Pancreas (tissue), 10 donors: ENCODE measurements at regions not wholly inside any gene's neighbourhood (a gene's known extent, or its start where the extent isn't known, plus 50 kb on each side); places are given as distances from the start of the nearest gene placed in this dataset.

Experiments
- ATAC-seq, 4 donors: fragments of 200-7000 bp; cut with Tn5 transposase; one replicate each; pipeline versions ENCODE4 v1.8.0 to v1.9.1; 2020; ENCODE audit warnings: mild to moderate bottlenecking in 4 of 4, moderate library complexity in 4 of 4
- DNase-seq, 6 donors: peaks; one replicate each; pipeline ENCODE4 v3.0.0-alpha.2; 2020
- FAIRE-seq: peaks from 2 replicates; lab custom pipeline; 2012; peaks lifted over from hg19 to GRCh38; lab: Jason Lieb, UNC
- H3K27ac ChIP-seq, 4 donors: fragments of 200-600 bp; sonication (generic); 1 replicate in 3 of 4; 2 replicates in 1 of 4; pipeline versions ENCODE4 v1.5.0 to v1.8.0; 2020
- H3K27me3 ChIP-seq, 4 donors: fragments of 200-600 bp; one replicate each; pipeline ENCODE4 v1.8.0; 2021
- H3K36me3 ChIP-seq, 3 donors: fragments of 200-600 bp; sonication (generic) in 1 of 3; one replicate each; pipeline versions ENCODE4 v1.5.0 to v1.8.0; 2020 to 2021
- H3K4me1 ChIP-seq, 3 donors: fragments of 200-600 bp; one replicate each; pipeline ENCODE4 v1.8.0; 2021
- H3K4me3 ChIP-seq, 4 donors: fragments of 200-600 bp; sonication (generic) in 2 of 4; one replicate each; pipeline versions ENCODE4 v1.5.0 to v1.8.0; 2020 to 2021
- H3K9me3 ChIP-seq, 4 donors: fragments of 200-600 bp; one replicate each; pipeline ENCODE4 v1.8.0; 2021
- WGBS, 2 donors: extraction: QIAGEN DNeasy Blood & Tissue Kit; methylation state at CpG; one replicate each; pipeline ENCODE4 v1.1.7; 2013; 5-methylcytosine and 5-hydroxymethylcytosine counted together
- intact Hi-C, 3 donors: fragments of 100-400 bp; cut with DNase I; formaldehyde crosslinking; loops; one replicate each; pipeline versions ENCODE4 v1.11.1 to v1.14.2; 2022
- TF ChIP-seq, protein P1 (sequence below), 4 donors: fragments of 200-600 bp; sonication (generic) in 3 of 4; IDR thresholded peaks; one replicate each; pipeline versions ENCODE4 v1.5.0 to v1.8.0; 2021; ENCODE audit warnings: antibody characterized with exemption in 4 of 4
- donor health status: healthy with polysubstance abuse.
- donor health status: DM: no; HTN: no; CAD: no; lungs with moderate emphysema.
- donor health status: DM: no; HTN: no; CAD: no.
- donor health status: control.
- donor health status: control.
- donor health status: Bipolar disorder and iron deficiency.
- donor health status: DM: yes; HTN: yes; CAD: no.
- donor health status: DM: no; HTN: no; CAD: no.
- donor health status: DM: no; HTN: no; CAD: no.
- donor health status: DM: yes; HTN: yes; CAD: no.

- Histone ChIP-seq H3K36me3 (no peaks in the 10 kb centered on the region), H3K27ac (peak overlapping the region in 1 of 4 donors; percentile 4), H3K27me3 (no peaks in the 10 kb centered on the region), H3K9me3 (no peaks in the 10 kb centered on the region), H3K4me3 (no peak overlapping the region), H3K4me1 (peaks cover 11 to 30% (median 17%) of the 10 kb centered on the region in 3 donors)
- 87 to 94% methylated on average over 7 of the region's 7 CpGs for WGBS, 2 donors
- intact Hi-C loops = no loop called here
- ATAC-seq (no peak), FAIRE-seq (no peak), DNase-seq (no peak)
- TF ChIP-seq, protein P1, sequence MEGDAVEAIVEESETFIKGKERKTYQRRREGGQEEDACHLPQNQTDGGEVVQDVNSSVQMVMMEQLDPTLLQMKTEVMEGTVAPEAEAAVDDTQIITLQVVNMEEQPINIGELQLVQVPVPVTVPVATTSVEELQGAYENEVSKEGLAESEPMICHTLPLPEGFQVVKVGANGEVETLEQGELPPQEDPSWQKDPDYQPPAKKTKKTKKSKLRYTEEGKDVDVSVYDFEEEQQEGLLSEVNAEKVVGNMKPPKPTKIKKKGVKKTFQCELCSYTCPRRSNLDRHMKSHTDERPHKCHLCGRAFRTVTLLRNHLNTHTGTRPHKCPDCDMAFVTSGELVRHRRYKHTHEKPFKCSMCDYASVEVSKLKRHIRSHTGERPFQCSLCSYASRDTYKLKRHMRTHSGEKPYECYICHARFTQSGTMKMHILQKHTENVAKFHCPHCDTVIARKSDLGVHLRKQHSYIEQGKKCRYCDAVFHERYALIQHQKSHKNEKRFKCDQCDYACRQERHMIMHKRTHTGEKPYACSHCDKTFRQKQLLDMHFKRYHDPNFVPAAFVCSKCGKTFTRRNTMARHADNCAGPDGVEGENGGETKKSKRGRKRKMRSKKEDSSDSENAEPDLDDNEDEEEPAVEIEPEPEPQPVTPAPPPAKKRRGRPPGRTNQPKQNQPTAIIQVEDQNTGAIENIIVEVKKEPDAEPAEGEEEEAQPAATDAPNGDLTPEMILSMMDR (IDR thresholded peaks at IDR 0.05) = no peak
Observed at GRCh38 chr1:228863776-228864175, 128.5 kb downstream of the RHOU start.

GRCh38 chr1:228865627-228866330 is 130.5 kb downstream of the RHOU start:
- Histone ChIP-seq H3K27me3 (no peaks in the 10 kb centered on the region), H3K4me1 (peaks cover 8 to 23% (median 17%) of the 10 kb centered on the region in 3 donors), H3K27ac (no peak overlapping the region), H3K36me3 (no peaks in the 10 kb centered on the region), H3K9me3 (no peaks in the 10 kb centered on the region), H3K4me3 (no peak overlapping the region)
- 88 to 96% methylated on average over 7 of the region's 7 CpGs for WGBS, 2 donors
- FAIRE-seq (no peak), ATAC-seq (no peak), DNase-seq (no peak)
- TF ChIP-seq, protein P1 (IDR thresholded peaks at IDR 0.05) = no peak
- intact Hi-C loops = no loop called here

GRCh38 chr1:228866468-228866867 is 131.2 kb downstream of the RHOU start:
- TF ChIP-seq, protein P1 (IDR thresholded peaks at IDR 0.05) = no peak

DNA sequence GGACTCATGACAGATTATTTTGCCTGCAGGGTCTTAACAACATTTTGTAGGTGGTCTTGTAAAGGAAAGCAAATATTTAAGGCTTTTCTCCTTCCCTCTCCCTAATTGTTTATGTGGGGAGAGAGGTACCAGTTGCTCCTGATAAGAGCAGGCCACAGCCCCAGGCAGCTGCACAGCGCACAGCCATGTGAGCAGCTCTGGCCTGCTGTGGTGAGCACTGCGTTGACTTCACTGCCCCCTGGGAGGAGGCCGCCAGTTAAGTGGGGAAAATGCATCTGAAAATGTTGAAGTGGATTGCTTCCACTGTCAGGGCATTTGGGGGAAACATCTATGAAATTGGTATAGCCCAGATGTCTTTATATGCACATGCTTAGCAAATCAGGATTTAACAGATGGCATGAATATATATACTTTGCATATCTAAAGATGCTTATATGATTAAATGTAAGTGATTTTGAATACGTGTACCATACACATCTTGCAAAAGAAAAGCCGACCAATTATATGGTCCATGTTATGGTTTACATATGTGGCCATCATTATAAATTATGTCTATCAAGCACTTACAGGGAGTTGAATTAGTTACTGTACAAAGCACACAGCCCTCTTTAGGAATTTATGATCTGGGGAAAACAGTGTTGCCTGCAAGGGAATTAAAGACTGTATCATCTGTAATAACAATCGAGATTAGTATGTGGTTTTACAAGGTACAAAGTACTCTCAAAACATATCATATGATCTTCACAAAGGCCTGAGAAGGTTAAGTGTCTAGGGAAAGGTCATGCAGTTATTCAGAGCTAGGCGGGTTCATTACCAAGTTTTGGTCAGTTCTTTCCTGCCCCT is 132.1 kb downstream of the RHOU start:
- TF ChIP-seq, protein P1 (IDR thresholded peaks at IDR 0.05) = no peak
- no peak for FAIRE-seq
- no peak for ATAC-seq
- no peak overlapping the region for H3K27ac ChIP-seq
- intact Hi-C loops = no loop called here
- DNase-seq = no peak
- H3K36me3 ChIP-seq = no peaks in the 10 kb centered on the region
- 84 to 86% methylated on average over 7 of the region's 7 CpGs for WGBS, 2 donors
- H3K27me3 ChIP-seq = no peaks in the 10 kb centered on the region
- peaks cover 0 to 10% (median 4%) of the 10 kb centered on the region in 3 donors for H3K4me1 ChIP-seq
- H3K9me3 ChIP-seq = no peaks in the 10 kb centered on the region
- no peak overlapping the region for H3K4me3 ChIP-seq

More at GRCh38 chr1:228866468-228866867, 131.2 kb downstream of the RHOU start:
- H3K4me1 ChIP-seq = peaks cover under 1 to 16% (median 12%) of the 10 kb centered on the region in 3 donors
- WGBS, 2 donors = 84 to 85% methylated on average over 11 of the region's 11 CpGs
- H3K27ac ChIP-seq = no peak overlapping the region
- ATAC-seq (no peak), FAIRE-seq (no peak), DNase-seq (no peak)
- H3K27me3 ChIP-seq = no peaks in the 10 kb centered on the region
- no peaks in the 10 kb centered on the region for H3K36me3 ChIP-seq
- intact Hi-C loops = no loop called here
- no peak overlapping the region for H3K4me3 ChIP-seq
- H3K9me3 ChIP-seq = no peaks in the 10 kb centered on the region
